ENCODE measurements at regions not wholly inside any gene's neighbourhood (a gene's known extent, or its start where the extent isn't known, plus 50 kb on each side); places are given as distances from the start of the nearest gene placed in this dataset.

- Histone ChIP-seq H3K9me3 (no peaks in the 10 kb centered on the region), H3K27me3 (no peaks in the 10 kb centered on the region), H3K4me1 (peaks cover 11 to 13% of the 10 kb centered on the region in 2 donors), H3K4me3 (replicated peaks in 1 of 3) (no peak overlapping the region), H3K36me3 (no peaks in the 10 kb centered on the region), H3K27ac (no peak overlapping the region)
- intact Hi-C loops (cut with DNase I), result no loop called here
- WGBS, 2 donors, result 87% methylated on average over 9 of the region's 9 CpGs
- no peak for TF ChIP-seq CTCF (IDR thresholded peaks at IDR 0.05)
- no peak for TF ChIP-seq POLR2A (IDR thresholded peaks at IDR 0.05)
- no peak for DNase-seq
Measured at GRCh38 chr11:134740590-134741261, 328.7 kb upstream of the B3GAT1 start.

GRCh38 chr11:134739136-134739535, 327.1 kb upstream of the B3GAT1 start:
- WGBS, 2 donors, result 83 to 84% methylated on average over 11 of the region's 11 CpGs
- TF ChIP-seq CTCF (IDR thresholded peaks at IDR 0.05) (no peak), POLR2A (IDR thresholded peaks at IDR 0.05) (no peak)
- Histone ChIP-seq H3K9me3 (no peaks in the 10 kb centered on the region), H3K27ac (no peak overlapping the region), H3K4me1 (peaks cover 19 to 25% of the 10 kb centered on the region in 2 donors), H3K36me3 (no peaks in the 10 kb centered on the region), H3K4me3 (replicated peaks in 1 of 3) (no peak overlapping the region), H3K27me3 (no peaks in the 10 kb centered on the region)
- intact Hi-C loops (cut with DNase I), result no loop called here
- no peak for DNase-seq

GRCh38 chr11:134738581-134738980, 326.5 kb upstream of the B3GAT1 start:
- WGBS, 2 donors, result 88 to 96% methylated on average over 22 of the region's 22 CpGs
- H3K4me1 ChIP-seq, result peaks cover 25 to 31% of the 10 kb centered on the region in 2 donors
- no peak for DNase-seq

GRCh38 chr11:134737563-134738510, 325.8 kb upstream of the B3GAT1 start:
- no peak overlapping the region for H3K4me3 ChIP-seq (replicated peaks in 1 of 3)
- TF ChIP-seq POLR2A (IDR thresholded peaks at IDR 0.05), result no peak
- TF ChIP-seq CTCF (IDR thresholded peaks at IDR 0.05), result no peak
- intact Hi-C loops (cut with DNase I), result no loop called here
- no peaks in the 10 kb centered on the region for H3K9me3 ChIP-seq
- no peak for DNase-seq
- WGBS, 2 donors, result 78 to 79% methylated on average over 10 to 12 of the region's 20 CpGs
- peaks cover 28 to 37% of the 10 kb centered on the region in 2 donors for H3K4me1 ChIP-seq
- no peak overlapping the region for H3K27ac ChIP-seq
- no peaks in the 10 kb centered on the region for H3K36me3 ChIP-seq
- no peaks in the 10 kb centered on the region for H3K27me3 ChIP-seq

More at GRCh38 chr11:134738581-134738980, 326.5 kb upstream of the B3GAT1 start:
- H3K9me3 ChIP-seq, result no peaks in the 10 kb centered on the region
- no peaks in the 10 kb centered on the region for H3K36me3 ChIP-seq
- H3K4me3 ChIP-seq (replicated peaks in 1 of 3), result no peak overlapping the region
- intact Hi-C loops (cut with DNase I), result no loop called here
- no peak for TF ChIP-seq CTCF (IDR thresholded peaks at IDR 0.05)
- no peak for TF ChIP-seq POLR2A (IDR thresholded peaks at IDR 0.05)
- no peaks in the 10 kb centered on the region for H3K27me3 ChIP-seq
- H3K27ac ChIP-seq, result no peak overlapping the region

Data from thyroid gland (tissue), 4 donors.